NCI-H1436 (cell line): ENCODE measurements at regions not wholly inside any gene's neighbourhood (a gene's known extent, or its start where the extent isn't known, plus 50 kb on each side); places are given as distances from the start of the nearest gene placed in this dataset.

ENCODE experiments used
- DNase-seq: peaks from one replicate; lab custom pipeline; 2025; lab: John Stamatoyannopoulos, UW

DNA sequence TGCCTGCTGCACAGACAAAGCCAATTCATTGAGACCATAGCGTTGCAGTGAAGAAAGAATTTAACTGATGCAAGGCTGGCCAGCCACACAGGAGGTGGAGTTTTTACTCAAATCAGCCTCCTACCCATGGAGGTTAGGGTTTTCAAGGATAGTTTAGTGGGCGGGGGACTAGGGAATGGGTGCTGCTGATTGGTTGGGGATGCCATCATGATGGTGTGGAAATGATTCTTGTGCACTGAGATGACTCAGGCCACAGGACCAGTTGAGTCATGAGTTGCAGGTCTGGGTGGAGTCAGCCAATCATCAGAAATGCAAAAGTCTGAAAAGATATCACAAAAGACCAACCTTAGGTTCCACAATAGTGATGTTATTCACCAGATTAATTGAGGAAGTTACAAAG is 359.6 kb downstream of the FOXO1 start:
- no peak for DNase-seq

DNA sequence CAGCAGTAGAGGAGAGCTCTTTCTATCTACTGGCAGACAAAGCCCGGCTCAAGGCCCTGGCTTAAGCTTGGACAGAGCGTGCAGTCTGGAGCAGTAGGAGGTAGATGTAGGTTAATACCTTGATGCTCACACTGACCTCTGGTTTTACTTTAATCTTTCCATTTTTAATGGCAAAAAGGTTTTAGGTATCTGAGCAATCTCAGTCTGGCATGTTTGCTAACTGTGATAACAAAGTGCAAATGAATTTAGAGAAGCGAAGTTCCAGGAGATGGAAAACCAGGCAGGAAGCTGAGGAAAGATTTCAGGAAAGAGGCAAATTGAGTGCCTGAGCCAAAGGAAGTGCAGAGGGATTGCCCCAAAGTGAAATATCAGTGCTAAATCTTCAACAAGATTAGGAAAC is 356.6 kb downstream of the FOXO1 start:
- DNase-seq: no peak

DNA sequence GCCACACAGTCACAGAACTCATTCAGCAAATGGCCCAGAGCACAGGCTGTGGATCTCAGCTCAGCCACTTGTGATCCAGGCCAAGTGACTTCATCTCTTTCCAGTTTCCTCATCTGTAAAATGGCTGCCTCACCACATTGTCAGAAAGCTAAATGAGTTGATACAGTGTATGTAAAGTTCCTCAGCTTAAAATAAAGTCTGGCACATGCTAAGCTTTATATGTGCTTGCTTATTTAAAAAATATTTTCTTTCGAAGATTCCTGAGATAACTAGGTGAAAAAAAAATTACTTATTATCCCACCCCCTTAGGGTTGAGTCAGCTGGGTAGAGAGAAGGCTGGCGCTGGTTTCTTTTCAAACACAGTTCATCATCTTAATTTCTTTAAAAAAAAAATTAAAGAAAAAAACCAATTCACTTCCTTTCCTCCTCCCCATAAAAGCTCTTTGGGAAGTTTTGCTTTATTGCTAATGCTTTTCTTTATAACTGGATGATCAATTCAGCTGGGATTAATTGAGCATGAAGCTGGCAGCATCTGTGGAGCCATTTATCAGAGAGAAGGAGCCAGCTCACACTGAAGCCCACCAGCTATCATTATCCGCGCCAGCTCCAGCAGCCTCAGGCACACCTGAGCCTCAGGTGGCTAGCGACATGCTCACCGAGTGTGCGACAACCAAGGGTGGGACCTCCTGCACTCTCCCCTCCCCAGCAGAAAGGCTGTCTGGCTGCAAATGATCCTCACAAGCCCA is 354.9 kb downstream of the FOXO1 start:
- DNase-seq: no peak

DNA sequence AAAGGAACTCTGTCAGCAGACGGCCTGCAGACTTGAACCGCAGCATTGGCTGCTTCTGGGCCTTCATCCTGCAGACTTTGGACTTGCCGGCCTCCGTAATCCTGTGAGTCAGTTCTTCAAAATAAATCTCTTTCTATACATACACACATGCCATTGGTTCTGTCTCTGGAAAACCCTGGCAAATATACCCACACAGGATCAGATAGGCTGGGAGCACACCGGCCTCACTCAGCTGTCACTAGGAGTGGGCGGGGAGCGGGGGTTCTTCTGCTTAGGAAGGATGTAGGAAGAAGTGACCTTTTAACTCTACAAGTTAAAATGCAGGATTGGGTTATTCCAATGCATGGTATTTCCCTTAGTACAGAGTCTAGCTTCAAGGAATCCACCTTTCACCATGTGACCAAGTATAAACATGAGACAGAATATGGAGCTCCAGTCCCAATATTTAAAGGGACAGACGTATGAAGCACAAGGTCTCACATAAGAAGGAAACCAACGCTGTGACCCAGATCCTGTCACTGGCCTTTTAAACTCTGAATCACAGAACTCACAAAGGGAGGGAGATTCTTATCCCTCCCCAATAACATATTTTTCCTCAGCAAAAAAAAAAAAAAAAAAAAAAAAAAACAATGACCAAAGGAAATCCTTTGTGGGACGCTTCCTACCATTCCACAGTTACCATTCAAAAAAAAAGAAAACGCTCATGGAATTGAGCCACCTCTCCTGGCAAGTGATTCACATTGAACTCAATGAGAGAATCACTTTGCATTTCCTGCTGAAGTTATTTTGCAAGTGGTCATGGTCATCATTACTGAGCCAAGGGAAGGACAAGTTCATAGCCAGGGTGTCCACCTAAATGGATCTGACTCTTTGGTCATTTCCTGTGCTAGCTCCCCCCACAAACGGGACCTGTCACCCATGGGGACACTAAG is 352.9 kb downstream of the FOXO1 start:
- DNase-seq: no peak

DNA sequence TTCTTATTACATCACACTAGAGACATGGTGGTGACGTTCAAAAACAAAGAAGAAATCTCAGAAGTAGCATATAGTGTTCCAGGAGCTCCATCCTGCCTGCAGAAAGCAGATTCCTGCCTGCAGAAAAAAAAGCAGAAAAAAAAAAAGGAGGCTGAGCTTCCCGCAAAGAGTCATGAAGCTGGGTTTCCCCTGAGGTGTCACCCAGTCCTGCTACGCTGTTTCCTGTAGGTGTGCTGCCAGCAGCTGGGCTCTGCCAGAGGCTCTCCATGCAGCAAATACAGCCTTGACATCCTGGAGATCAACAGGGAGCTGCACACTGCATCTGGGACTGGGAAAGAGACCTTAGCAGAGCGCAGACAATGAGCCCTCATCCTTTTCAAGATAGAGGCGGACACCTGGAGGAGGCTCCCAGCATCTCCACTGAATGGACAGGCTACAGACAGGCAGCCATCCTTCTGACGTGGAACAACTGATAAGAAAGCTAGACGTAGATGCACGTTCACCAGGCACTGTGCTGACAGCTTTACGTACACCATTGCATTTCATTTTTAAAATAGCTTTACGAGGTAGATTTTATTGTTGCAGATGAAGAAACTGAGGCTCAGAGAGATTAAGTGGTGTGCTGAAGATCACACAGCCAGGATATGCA is 350.9 kb downstream of the FOXO1 start:
- DNase-seq: no peak

DNA sequence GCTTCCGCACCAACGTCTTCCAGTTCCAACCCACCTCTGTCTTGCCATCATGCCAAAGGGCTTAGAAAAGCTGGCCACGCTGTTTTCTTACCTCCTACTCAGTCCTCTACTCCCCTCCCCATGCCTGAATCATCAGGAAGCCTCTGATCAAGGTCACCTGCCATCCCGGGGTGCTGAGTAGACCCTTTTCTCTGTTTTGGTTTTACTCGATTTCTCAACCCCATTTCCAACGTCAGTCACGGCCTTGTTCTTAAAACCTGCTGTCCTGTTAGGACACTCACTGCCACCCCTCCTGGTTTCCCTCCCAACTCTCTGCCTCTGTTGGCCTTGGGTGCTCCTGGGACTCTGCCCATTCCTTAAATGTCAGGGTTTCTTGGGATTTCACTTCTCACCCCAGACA is 350.1 kb downstream of the FOXO1 start:
- DNase-seq: no peak

DNA sequence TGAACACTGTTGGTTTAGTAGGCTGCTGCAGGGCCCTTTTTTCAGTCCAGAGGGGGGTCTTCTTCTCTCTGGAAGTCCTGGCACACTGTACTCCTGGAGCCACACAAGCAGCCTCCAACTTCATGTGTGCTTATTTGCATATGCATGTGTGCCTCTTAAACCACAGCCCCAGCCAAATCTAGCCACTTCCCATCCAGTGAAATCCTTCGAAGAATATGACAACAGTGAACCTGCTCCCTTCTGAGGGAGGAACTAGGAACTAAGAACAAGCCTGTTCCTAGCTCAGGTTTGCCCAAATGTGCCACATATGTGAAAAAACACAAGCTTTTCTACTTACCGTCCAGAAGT is 348.5 kb downstream of the FOXO1 start:
- DNase-seq: no peak

DNA sequence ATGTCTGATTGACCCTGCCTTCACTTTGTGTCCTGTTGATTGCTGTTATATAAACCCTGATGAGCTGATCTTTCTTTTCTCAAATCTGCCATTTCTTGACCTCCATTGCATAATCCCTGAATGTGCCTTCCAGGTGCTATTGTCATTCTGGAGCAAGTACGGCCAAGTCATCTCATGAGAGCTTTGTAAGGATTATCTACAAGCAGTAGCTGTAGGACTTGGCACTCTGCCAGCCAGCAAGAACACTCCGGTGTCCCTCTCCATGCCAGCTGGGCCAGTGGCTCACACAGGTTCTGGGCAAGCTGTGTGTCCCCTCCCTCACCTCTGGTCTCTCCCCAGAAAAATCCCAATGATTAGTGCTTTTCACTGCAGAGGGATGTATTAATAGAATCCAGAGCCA is 348.1 kb downstream of the FOXO1 start:
- DNase-seq: peak; percentile 6

DNA sequence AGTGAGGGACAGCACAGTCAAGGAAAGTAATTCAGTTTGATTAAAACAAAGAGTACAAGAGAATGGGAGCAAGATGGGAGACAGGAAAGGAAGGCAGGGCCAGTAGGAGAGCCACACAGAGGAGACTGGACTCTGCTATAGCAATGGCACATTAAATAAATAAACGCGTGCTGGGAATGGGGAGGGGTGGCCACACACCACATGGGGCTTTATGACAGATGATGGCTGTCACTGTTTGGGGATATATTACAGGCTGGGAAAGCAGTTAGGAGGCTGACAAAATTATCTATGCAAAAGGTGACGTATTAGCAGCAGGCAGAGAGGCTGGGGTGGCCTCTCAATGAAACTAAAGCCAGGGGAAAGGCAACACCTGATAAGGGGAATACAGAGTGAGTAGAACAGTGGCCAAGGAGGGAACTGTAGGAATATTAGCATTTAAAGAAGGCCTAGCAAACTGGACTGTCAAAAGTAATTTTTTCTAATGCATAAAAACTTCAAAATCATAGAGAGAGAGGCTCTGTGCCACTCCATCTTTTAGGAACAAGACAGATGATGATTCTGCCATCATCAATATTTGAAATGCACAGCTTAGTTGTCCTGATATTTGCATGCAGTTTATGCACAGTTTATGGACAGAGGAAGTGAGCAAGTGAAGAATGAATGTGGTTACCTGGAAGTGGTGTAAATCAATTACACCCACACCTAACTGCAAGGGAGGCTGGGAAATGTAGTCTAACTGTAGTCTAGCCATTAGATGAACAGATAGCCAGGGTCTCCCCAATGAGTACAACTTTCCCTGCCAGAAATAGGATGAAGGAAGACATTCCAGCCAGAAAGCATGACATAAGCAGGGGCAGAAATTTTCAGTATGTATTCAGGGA is 346.5 kb downstream of the FOXO1 start:
- no peak for DNase-seq

DNA sequence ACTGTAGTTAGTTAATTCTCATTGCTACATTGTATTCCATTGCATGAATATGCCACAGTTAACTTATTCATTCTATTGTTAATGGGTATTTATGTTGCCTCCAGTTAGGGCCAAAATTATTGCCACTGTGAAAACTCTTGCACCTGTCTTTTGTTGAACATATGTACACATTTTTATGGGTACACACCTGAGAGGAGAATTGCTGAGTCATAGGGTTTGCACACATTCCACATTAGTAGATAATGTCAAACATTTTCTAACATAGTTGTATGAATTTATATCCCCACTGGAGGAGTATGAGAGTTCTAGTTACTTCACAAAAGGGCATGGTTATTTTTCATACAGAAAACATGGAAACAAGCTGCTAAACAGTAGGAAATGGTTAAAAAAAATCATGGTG is 338.4 kb downstream of the FOXO1 start:
- DNase-seq: no peak

DNA sequence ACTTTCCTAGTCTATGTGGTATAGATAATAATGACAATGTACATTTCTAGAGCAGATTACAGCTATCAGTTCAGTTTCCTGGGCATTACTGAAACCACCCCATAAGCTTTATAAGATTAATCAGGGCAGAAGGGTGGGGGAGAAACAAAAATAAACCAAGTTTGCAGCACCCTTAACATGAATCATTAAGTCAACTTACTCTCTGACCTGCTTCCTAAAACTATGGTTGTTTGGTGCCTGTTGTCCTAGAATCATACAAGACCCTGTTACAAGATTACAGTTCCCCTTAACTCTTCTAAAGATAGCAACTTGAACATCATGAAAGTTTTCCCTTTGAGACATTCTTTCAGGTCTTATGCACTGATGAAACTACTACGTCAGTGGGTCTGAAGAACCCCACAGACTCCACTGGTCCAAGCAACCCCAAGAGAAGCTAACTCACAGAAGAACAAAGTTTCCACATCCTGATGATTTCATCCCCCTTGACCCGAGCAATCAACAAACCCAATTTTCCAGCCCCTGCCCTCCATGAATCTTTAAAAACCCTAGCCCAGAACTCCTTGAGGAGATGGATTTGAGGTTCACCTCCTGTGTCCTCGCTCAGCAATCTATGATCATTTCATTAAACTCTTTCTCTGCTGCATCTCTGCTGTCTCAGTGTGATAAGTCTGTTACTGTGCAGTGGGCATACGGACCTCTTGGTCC is 336.5 kb downstream of the FOXO1 start:
- DNase-seq: no peak

DNA sequence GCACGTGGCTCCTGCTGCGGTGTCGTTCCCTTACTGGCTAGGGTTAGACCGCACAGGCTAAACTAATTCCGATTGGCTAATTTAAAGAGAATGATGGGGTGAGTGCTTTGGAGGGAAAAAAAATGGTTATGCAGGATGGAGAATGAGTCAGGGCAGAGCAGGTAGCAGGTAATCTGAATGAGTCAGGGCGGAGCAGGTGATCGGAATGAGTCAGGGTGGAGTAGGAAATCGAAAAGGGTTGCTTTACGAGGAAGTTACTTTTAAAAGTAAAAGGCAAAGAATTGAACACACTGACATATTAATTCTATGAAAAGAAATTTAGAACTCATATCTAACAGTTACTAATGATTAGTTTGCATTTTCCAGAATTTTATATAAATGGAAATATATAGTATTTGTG is 335.5 kb downstream of the FOXO1 start:
- DNase-seq: no peak

DNA sequence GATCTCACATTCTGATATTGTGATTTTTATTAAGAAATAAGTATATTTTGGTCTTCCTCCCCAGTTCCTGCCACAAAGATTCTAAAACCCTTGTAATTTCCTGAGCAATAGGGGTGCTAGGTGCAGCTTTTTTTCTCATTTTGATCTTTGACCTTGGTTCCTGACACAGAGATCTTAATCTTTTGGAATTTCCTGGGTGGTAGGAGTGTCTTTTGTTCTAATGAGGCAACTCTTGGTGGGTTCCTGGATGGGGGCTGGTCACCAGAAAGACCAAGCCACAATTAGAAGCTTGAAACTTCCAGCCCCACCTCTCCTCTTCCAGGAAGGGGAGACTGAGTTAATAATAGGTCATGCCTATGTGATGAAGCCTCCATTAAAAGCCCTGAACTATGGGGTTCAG is 334.6 kb downstream of the FOXO1 start:
- no peak for DNase-seq

DNA sequence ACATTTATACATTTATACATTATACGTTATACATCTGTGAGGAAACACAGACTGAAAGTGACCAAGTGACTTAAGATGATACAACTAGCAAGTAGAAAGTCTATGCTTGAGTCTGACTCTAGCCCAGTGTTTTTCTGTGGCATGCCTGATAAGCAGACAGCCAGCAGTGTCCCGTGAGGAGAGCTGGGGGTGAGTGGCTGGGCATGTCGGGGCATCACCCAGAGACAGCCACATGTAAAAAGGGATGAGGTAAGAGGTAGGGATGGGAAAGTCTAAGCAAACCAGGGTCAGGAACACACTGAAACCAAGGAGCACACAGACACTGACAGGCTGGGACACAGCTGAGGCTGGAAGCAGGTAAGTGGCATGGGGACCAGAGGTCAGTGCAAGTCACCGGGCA is 333.2 kb downstream of the FOXO1 start:
- DNase-seq: no peak

DNA sequence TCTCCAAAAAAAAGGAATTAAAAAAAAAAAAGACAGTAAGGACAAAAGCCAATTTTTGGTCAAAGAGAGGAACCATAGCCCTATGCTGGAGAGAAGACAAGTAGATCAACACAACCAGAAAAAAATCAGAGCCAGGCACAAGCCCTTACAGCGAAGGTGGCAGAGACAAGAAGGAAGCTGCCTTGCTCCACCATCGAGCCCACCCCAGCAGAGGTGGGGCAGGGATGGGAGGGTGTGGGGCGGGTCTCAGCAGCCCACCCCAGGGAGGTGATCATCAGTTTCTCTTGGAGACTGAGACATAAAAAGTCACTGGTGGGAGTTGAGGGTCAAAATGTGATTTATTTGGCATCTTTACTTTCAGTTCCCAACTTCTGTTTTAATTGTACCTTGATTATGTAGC is 332.4 kb downstream of the FOXO1 start:
- DNase-seq: no peak

DNA sequence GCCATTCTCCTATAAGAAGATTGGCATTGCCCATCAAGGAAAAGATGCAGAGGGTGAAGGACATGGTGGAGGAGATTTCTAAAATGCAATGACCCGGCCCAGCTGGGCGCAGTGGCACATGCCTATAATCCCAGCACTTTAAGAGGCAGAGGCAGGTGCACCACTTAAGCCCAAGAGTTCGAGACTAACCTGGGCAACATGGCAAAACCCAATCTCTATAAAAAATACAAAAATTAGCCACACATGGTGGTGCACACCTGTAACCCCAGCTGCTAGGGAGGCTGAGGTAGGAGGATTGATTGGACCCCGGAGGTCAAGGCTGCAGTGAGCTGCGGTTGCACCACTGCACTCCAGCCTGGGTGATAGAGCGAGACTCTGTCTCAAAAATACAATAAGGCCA is 331.8 kb downstream of the FOXO1 start:
- no peak for DNase-seq

DNA sequence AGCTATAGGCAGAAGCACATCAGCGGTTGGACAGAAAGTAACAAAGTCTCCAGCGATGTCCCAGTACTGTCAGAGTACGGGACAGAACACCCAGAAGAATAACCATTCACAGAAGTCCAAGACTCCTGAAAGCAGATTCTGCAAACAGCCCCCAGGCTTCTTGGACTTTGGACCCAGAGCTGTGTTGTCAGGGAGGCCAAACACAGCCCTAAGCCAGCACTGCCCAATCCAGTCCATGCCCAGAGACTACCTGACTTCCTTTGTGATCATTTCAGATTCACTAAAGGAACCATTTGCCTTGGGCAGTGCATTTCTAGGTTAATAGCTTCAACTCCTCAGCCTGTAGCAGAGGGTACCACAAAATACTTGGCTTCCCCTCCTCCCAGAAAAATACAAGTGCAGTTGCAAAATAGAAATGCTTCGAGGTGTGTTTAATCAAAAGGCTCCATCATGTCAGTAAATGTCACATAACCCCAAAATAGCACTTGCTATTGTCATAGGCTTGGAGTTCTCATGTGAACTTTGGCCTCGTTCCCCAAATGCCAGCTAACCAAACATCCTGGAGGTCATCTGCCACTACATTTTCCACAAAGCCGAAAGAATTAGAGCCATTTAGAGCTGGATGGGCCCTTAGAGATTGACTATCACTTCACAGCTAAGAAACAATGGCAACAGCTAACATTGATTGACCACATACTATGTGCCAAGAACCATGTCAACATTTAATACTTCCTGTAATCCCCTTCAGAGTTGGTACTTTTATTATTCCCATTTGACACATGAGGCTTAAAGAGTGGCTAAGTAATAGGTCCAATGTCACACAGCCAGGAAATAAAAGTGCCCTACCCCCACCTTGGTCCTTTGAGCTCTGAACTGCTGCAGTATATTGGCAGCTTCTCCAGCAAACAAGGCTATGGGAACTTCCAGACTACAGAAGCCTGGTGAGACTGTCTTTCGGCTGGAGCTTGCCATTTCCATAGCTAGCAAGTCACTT is 329.9 kb downstream of the FOXO1 start:
- DNase-seq: no peak

DNA sequence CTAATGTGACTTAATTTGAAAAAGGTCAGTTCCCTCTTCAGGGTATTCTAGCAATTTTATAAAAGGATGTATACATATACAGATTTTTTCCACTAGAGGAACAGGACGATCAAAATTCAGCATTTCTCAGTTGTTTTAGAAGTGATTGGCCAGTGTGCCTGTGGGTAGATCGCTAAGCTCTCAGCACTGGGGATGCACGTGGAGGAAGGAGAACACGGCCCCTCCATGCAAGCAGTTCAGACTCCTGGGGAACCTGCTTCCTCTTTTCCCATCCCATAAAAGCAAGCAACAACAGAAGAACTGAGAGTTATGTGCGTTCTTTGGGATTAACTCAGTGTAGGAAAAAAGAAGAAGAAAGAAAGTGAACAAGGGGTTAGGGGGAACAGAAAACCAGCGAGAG is 328.8 kb downstream of the FOXO1 start:
- DNase-seq: no peak

DNA sequence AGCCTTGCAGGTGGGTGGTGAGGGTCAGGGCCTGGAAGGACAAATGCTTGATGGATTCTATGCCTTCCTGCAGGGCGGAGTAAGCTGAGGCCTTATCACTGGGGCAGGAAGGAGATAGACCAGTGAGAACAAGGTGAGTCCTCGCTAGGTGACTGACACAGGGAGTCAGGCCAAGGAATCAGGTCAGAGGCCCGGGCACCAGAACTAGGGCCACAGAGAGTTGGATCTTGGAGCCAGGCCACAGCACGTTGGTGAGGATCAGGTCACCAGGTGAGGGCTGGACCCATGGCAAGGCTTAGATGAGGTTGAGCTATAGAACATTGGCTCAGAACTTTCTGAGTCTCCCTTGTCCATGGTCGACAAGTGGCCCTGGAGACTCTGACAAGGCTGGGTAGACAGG is 328.2 kb downstream of the FOXO1 start:
- DNase-seq: no peak
